HFF-Myc (cell line): ENCODE measurements at regions not wholly inside any gene's neighbourhood (a gene's known extent, or its start where the extent isn't known, plus 50 kb on each side); places are given as distances from the start of the nearest gene placed in this dataset.
"Not testable (repeated sequence)": the region's sequence is repeated elsewhere in the genome, so short reads cannot be mapped to it uniquely, and the experiment has no call there.

Experiments used
- DNase-seq: peaks from one replicate; pipeline ENCODE4 v3.0.0-alpha.2; 2011; ENCODE audit warnings: low read depth; ENCODE audit errors: extremely low read depth
- H3K4me3 ChIP-seq: replicated peaks from 2 replicates; pipeline ENCODE4 v1.5.1; 2011; ENCODE audit warnings: low read depth, mild to moderate bottlenecking, control low read depth, low read length
- CTCF ChIP-seq: IDR thresholded peaks from 2 replicates; pipeline ENCODE4 v1.5.1; 2012; ENCODE audit warnings: mild to moderate bottlenecking, low read depth, low read length, control low read depth; ENCODE audit errors: missing control alignments

- H3K4me3 ChIP-seq, result no peak overlapping the region
- no peak for TF ChIP-seq CTCF
- peak; percentile 20 for DNase-seq
Measured at GRCh38 chr3:112734171-112734570, 93.2 kb upstream of the CCDC80 start.

GRCh38 chr3:112730210-112730609, 89.3 kb upstream of the CCDC80 start:
- no peak overlapping the region for H3K4me3 ChIP-seq
- TF ChIP-seq CTCF, result no peak
- no peak for DNase-seq

GRCh38 chr3:112721231-112721630, 80.3 kb upstream of the CCDC80 start:
- no peak overlapping the region for H3K4me3 ChIP-seq
- DNase-seq, result no peak
- no peak for TF ChIP-seq CTCF

DNA sequence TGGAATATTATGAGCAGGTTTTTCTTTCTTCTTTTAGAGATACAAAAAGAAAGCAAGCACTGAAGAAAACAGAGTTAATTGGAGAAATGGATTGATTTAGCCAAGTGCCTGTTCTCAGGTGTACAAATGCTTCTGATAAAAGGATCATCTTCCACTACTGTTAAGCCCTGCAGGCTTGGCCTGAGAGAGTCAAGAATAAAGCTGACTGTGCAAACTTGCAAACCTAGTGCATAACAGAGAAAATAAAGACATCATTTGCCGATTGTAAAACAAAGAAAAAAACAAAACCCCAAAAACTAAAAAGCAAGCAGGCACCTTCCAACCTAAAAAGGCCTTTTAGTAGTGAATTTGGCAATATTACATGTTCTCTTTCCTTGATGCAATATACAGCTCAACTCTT, 78.0 kb upstream of the CCDC80 start:
- no peak for TF ChIP-seq CTCF
- H3K4me3 ChIP-seq, result no peak overlapping the region
- DNase-seq, result no peak

DNA sequence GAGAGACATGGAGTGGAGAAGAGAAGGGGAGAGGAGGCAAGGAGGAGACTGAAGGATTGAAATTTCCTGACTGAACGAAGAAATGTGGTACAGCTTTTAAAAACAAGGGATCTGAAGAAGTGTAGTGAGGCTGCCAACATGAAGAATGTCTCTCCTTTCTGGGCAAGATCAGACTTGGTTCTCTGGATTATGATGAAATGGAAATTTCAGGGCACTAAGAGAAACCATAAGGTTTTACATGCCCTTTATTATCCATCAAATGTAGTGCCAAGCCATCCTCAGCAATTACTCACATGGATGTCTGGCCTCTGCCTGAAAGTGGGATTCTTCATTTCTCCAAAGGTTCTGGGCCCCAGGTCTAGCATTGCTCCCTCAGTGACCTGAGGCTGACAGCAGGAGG, 77.6 kb upstream of the CCDC80 start:
- TF ChIP-seq CTCF, result no peak
- no peak for DNase-seq
- no peak overlapping the region for H3K4me3 ChIP-seq

GRCh38 chr3:112709911-112710310, 69.0 kb upstream of the CCDC80 start:
- TF ChIP-seq CTCF, result no peak

DNA sequence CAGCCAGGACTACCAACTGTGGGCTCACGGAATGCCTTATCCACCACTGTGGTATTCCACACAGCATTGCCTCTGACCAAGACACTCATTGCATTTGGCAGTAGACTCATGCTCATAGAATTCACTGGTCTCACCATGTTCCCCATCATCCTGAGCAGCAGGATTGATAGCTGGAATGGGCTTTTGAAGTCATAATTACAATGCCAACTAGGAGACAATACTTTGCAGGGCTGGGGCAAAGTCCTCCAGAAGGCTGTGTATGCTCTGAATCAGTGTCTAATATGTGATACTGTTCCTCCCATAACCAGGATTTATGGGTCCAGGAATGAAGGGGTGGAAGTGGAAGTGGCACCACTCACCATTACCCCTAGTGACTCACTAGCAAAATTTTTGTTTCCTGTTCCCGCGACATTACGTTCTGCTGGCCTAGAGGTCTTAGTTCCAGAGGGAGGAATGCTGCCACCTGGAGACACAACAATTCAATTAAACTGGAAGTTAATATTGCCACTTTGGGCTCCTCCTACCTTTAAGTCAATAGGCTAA, 58.6 kb upstream of the CCDC80 start:
- peak; percentile 16 for TF ChIP-seq CTCF
- no peak for DNase-seq
- no peak overlapping the region for H3K4me3 ChIP-seq

More at GRCh38 chr3:112709911-112710310, 69.0 kb upstream of the CCDC80 start:
- H3K4me3 ChIP-seq, result no peak overlapping the region
- DNase-seq, result no peak

GRCh38 chr3:112698442-112698841, 57.5 kb upstream of the CCDC80 start:
- not testable (repeated sequence) for H3K4me3 ChIP-seq, DNase-seq

DNA sequence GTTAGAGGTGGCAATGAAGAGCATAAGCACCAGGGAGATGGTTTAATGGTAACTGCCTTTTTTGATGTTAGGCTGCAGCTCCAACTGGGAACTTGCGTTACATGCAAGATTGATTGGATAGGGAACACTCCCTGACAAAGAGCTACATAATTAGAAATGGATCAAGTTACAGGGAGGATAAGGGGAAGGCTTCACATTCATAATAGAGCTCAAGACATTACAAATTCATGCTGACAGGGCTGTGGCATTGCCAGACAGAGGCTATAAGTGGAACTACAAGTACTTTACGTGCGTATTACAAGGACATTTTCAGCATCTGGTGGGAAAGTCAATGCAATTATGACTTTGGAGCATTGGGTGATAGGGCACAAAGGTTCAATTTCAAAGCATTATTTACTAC, 55.3 kb upstream of the CCDC80 start:
- not testable (repeated sequence) for DNase-seq, H3K4me3 ChIP-seq

GRCh38 chr3:112695377-112696108, 54.6 kb upstream of the CCDC80 start:
- H3K4me3 ChIP-seq, DNase-seq: not testable (repeated sequence)
